Fibroblast of lung (primary cell): ENCODE measurements at regions not wholly inside any gene's neighbourhood (a gene's known extent, or its start where the extent isn't known, plus 50 kb on each side); places are given as distances from the start of the nearest gene placed in this dataset.
A peak's percentile ranks its signal among the peaks of the same experiment; 100 is the strongest.

Experiments used
- DNase-seq, 2 donors: peaks; one replicate each; pipeline versions ENCODE4 v3.0.0 to v3.0.0-alpha.2; 2010; ENCODE audit warnings: low read depth in 2 of 2
- H2AFZ ChIP-seq: 2 replicates; pipeline ENCODE4 v1.5.1; 2012; ENCODE audit warnings: low read length, control low read depth, inconsistent platforms
- H3K27ac ChIP-seq: 2 replicates; pipeline ENCODE4 v1.5.1; 2011; ENCODE audit warnings: low read length, control low read depth; ENCODE audit not compliant: insufficient read depth
- H3K27me3 ChIP-seq: 2 replicates; pipeline ENCODE4 v1.5.1; 2011; ENCODE audit warnings: mild to moderate bottlenecking, low read length; ENCODE audit not compliant: control insufficient read depth, insufficient read depth
- H3K36me3 ChIP-seq: 2 replicates; pipeline ENCODE4 v1.5.1; 2011; ENCODE audit warnings: low read length; ENCODE audit not compliant: control insufficient read depth, insufficient read depth
- H3K4me1 ChIP-seq: 2 replicates; pipeline ENCODE4 v1.5.1; 2011; ENCODE audit warnings: low read length; ENCODE audit not compliant: control insufficient read depth, insufficient read depth; ENCODE audit errors: extremely low read depth
- H3K4me2 ChIP-seq: 2 replicates; pipeline ENCODE4 v1.5.1; 2011; ENCODE audit warnings: low read length, control low read depth; ENCODE audit not compliant: insufficient read depth; ENCODE audit errors: extremely low read depth
- H3K4me3 ChIP-seq, 4 experiments: fragments of 200-600 bp in 1 of 4; sonication (generic) in 1 of 4; replicated peaks in 1 of 4; 2 replicates each; pipeline ENCODE4 v1.5.1; 2011 to 2016; ENCODE audit warnings: low read length in 4 of 4, low read depth in 3 of 4, mild to moderate bottlenecking in 3 of 4, control low read depth in 2 of 4, inconsistent platforms in 1 of 4, mixed read lengths in 1 of 4; ENCODE audit not compliant: insufficient read depth in 1 of 4; ENCODE audit errors: control extremely low read depth in 1 of 4
- H3K79me2 ChIP-seq: 2 replicates; pipeline ENCODE4 v1.5.1; 2012; ENCODE audit warnings: mild to moderate bottlenecking, low read length, inconsistent platforms; ENCODE audit not compliant: control insufficient read depth, insufficient read depth
- H3K9ac ChIP-seq: 2 replicates; pipeline ENCODE4 v1.5.1; 2011; ENCODE audit warnings: mild to moderate bottlenecking, low read length, control low read depth; ENCODE audit not compliant: insufficient read depth
- H3K9me3 ChIP-seq: 2 replicates; pipeline ENCODE4 v1.5.1; 2012; ENCODE audit warnings: low read depth, low read length; ENCODE audit not compliant: control insufficient read depth, insufficient read depth
- H4K20me1 ChIP-seq: 2 replicates; pipeline ENCODE4 v1.5.1; 2011; ENCODE audit warnings: low read length; ENCODE audit not compliant: control insufficient read depth, insufficient read depth; ENCODE audit errors: extremely low read depth
- EZH2 ChIP-seq: IDR thresholded peaks from 2 replicates; pipeline ENCODE4 v1.5.1; 2012; ENCODE audit warnings: low read length, control low read depth, mild to moderate bottlenecking; ENCODE audit errors: missing control alignments
- TF ChIP-seq, protein P1 (sequence below), 2 donors: IDR thresholded peaks in 1 of 2; conservative IDR thresholded peaks in 1 of 2; 1 replicate in 1 of 2; 2 replicates in 1 of 2; pipeline ENCODE4 v1.5.1; 2011 to 2012; ENCODE audit warnings: low read length in 2 of 2, control low read depth in 1 of 2, inconsistent platforms in 1 of 2, low read depth in 1 of 2, mild to moderate bottlenecking in 1 of 2

DNA sequence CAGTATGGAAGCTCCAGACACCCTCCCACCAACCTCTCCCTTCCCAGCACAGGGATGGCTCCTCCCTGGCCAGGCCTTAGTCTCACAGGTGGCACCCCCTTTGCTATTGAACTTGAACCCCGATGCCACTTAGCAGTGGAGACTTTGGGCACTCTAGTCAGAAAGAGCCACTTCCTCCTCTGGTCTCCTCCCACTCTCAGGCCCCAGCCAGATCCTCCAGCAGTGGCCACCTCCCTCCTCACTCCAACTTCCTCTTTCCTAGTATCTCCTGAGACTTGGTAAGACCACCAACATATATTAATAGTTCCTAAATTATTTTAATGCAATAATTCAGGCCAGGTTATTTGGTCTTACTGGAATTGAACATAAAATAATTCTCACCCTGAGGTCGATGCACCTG, 437.2 kb upstream of the ID2 start:
- DNase-seq: no peak
- Histone ChIP-seq H3K79me2 (no peaks in the 10 kb centered on the region), H3K4me3 (no peak overlapping the region), H3K4me1 (peaks cover 3% of the 10 kb centered on the region), H2AFZ (no peak overlapping the region), H3K36me3 (no peaks in the 10 kb centered on the region), H3K9me3 (no peaks in the 10 kb centered on the region), H3K9ac (no peak overlapping the region), H3K27ac (no peak overlapping the region), H3K4me2 (no peak overlapping the region), H4K20me1 (no peaks in the 10 kb centered on the region), H3K27me3 (no peaks in the 10 kb centered on the region)
- TF ChIP-seq EZH2: no peak
- TF ChIP-seq, protein P1, sequence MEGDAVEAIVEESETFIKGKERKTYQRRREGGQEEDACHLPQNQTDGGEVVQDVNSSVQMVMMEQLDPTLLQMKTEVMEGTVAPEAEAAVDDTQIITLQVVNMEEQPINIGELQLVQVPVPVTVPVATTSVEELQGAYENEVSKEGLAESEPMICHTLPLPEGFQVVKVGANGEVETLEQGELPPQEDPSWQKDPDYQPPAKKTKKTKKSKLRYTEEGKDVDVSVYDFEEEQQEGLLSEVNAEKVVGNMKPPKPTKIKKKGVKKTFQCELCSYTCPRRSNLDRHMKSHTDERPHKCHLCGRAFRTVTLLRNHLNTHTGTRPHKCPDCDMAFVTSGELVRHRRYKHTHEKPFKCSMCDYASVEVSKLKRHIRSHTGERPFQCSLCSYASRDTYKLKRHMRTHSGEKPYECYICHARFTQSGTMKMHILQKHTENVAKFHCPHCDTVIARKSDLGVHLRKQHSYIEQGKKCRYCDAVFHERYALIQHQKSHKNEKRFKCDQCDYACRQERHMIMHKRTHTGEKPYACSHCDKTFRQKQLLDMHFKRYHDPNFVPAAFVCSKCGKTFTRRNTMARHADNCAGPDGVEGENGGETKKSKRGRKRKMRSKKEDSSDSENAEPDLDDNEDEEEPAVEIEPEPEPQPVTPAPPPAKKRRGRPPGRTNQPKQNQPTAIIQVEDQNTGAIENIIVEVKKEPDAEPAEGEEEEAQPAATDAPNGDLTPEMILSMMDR (conservative IDR thresholded peaks at IDR 0.05 in 1 of 2, IDR thresholded peaks at IDR 0.05 in 1 of 2; ENCODE audit: low read depth in 1 of 2, low read length in 2 of 2): no peak

- no peak for TF ChIP-seq EZH2
- H3K4me3 ChIP-seq: no peak overlapping the region
- H3K4me1 ChIP-seq: peaks cover 3% of the 10 kb centered on the region
- no peak overlapping the region for H2AFZ ChIP-seq
- H3K79me2 ChIP-seq: no peaks in the 10 kb centered on the region
- H3K9me3 ChIP-seq: no peaks in the 10 kb centered on the region
- H3K36me3 ChIP-seq: no peaks in the 10 kb centered on the region
- no peaks in the 10 kb centered on the region for H3K27me3 ChIP-seq
- no peak overlapping the region for H3K4me2 ChIP-seq
- H3K27ac ChIP-seq: no peak overlapping the region
- no peak for DNase-seq
- H3K9ac ChIP-seq: no peak overlapping the region
- H4K20me1 ChIP-seq: no peaks in the 10 kb centered on the region
These were observed 435.7 kb upstream of the ID2 start for GRCh38 chr2:8246137-8246536.

- Histone ChIP-seq H3K36me3 (no peaks in the 10 kb centered on the region), H3K27me3 (no peaks in the 10 kb centered on the region), H3K4me1 (peaks cover 3% of the 10 kb centered on the region), H3K27ac (no peak overlapping the region), H3K4me3 (no peak overlapping the region), H3K4me2 (no peak overlapping the region), H3K9me3 (no peaks in the 10 kb centered on the region), H3K79me2 (no peaks in the 10 kb centered on the region), H3K9ac (no peak overlapping the region), H2AFZ (no peak overlapping the region), H4K20me1 (no peaks in the 10 kb centered on the region)
- TF ChIP-seq EZH2: no peak
- TF ChIP-seq, protein P1 (conservative IDR thresholded peaks at IDR 0.05 in 1 of 2, IDR thresholded peaks at IDR 0.05 in 1 of 2; ENCODE audit: low read depth in 1 of 2, low read length in 2 of 2): no peak
- DNase-seq: peak; percentile 2 to 23
These were observed 433.8 kb upstream of the ID2 start for GRCh38 chr2:8247905-8248622.
